Transverse colon (tissue), 3 donors: ENCODE measurements at regions not wholly inside any gene's neighbourhood (a gene's known extent, or its start where the extent isn't known, plus 50 kb on each side); places are given as distances from the start of the nearest gene placed in this dataset.

Experiments used
- CTCF ChIP-seq, 5 experiments: fragments of 200-600 bp in 3 of 5; fragments of 450-650 bp in 2 of 5; sonication (generic) in 3 of 5; IDR thresholded peaks; 1 replicate in 2 of 5; 2 replicates in 3 of 5; pipeline ENCODE4 v1.5.1; 2016 to 2017; ENCODE audit warnings: antibody characterized with exemption in 5 of 5, inconsistent platforms in 3 of 5, mild to moderate bottlenecking in 2 of 5, moderate library complexity in 1 of 5
- POLR2A ChIP-seq: fragments of 450-650 bp; IDR thresholded peaks from one replicate; pipeline ENCODE4 v1.6.1; 2016; ENCODE audit warnings: antibody characterized with exemption, mild to moderate bottlenecking, moderate library complexity

GRCh38 chr3:165491487-165491886 lies 295.3 kb upstream of the SLITRK3 start:
- TF ChIP-seq CTCF (IDR thresholded peaks at IDR 0.05), result no peak
- no peak for TF ChIP-seq POLR2A
